HG03439 (cell line): ENCODE measurements at regions not wholly inside any gene's neighbourhood (a gene's known extent, or its start where the extent isn't known, plus 50 kb on each side); places are given as distances from the start of the nearest gene placed in this dataset.
"Not testable (repeated sequence)": the region's sequence is repeated elsewhere in the genome, so short reads cannot be mapped to it uniquely, and the experiment has no call there.

Experiments used
- ATAC-seq: cut with Tn5 transposase; IDR thresholded peaks from one replicate; pipeline ENCODE4 v1.9.1; 2021; ENCODE audit warnings: mild to moderate bottlenecking, moderate library complexity; ENCODE audit not compliant: unreplicated experiment

DNA sequence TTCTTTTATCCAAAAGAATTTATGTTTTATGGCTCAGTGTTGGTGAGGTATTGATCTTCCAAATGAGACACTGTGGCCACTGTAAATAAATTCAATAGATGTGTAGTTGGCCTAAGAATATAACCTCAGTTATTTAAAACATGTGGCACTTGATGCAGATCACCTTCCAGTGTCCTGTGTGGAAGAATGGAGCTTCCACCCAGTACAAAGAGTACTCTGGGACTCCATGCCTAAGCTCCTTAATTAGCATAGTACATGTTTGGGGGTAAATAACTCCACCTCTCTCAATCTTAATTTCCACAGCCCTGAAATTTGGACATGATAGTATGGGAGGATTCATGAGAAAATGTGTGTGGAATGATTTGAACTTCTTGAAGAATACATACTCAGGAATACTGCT lies 105.7 kb downstream of the SPDYE17 start:
- not testable (repeated sequence) for ATAC-seq

DNA sequence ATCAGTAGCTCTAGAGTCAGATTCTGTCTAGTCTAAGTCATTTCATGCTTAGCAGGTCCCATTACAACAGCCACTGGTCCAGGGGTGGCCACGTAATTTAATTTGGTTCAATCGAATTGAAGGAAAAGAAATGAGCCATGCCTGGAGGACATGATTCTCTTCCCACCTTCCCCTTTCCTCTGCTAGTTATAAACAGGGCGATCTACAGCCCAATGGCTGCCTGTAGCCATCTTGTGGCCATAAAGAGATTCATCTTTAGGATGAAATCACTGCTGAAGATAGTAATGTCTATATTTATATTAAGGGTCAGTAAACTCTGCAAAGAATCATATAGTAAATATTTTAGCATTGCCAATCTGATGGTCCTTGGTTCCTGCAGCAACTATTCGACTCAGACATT lies 107.4 kb downstream of the SPDYE17 start:
- ATAC-seq = not testable (repeated sequence)

DNA sequence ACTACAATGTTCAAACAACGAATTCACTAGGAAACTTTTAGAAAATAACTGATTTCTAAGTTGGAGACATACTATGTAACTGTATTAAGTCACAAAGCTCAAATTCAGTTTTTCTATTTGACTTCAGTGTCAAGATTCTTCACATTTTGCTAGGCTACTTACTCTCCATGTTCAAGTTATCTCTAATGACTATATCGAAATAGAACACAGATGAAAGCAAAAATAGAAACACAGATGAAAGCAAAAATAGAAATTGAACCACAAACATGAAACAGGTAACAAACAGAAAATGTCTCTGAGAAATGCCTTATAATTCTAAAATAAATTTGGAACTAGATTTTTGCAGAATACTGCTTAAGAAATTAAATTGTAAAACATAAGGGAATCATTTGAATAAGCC lies 113.5 kb downstream of the SPDYE17 start:
- ATAC-seq = not testable (repeated sequence)

DNA sequence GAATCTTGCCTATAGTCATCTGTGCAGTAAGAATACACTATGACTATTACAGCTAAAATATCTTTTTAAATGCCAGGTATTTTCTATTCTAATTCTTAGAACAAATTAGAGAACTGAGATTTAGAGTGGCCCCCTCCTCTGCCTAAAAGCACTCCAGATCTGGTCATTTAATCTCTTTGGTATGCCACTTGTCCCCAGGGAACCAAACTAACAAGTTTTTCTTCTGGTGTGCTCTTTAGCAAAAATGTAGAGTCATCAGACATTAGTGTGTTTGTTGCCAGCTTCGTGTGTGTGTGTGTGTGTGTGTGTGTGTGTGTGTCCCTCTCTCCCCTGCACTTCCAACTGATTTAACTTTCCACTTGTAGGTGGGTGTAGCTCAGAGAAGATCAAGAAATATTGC lies 117.8 kb downstream of the SPDYE17 start:
- not testable (repeated sequence) for ATAC-seq

DNA sequence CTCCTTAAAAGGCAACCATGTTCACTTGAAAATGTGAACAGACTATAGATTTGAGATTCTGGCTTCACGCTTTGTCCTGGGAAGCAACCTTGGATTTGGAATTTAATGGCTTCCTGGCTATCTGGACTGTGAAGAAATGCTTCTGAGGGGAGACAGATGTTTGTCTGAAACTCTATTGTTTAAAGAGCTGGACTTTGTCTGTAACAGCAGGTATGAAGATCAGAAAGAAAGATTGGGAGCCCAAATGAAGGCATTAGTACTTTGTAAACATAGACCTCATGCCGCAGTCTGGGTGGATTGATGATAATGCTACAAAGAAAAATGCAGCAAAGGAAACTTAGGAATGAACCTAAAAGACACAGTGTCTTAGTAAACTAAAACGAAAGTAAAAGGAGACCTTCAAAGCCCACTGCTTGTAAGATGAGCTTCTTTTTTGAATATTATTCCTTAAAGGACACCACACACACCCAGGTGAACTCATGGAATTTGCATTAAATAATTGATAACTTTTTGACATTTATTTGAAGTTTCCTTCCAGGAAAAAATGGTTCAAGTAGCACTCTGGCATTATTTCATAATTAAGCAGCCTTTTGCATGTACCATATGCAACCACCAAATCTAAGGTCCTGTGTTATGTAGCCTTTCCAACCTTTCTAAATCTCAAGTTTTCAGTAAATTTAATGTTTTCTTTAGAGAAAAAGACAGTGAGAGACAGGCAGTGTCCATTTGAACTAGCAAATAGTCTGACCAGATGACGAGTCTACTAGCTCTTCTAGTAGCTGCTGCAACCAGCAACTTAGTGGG lies 119.9 kb downstream of the SPDYE17 start:
- not testable (repeated sequence) for ATAC-seq

DNA sequence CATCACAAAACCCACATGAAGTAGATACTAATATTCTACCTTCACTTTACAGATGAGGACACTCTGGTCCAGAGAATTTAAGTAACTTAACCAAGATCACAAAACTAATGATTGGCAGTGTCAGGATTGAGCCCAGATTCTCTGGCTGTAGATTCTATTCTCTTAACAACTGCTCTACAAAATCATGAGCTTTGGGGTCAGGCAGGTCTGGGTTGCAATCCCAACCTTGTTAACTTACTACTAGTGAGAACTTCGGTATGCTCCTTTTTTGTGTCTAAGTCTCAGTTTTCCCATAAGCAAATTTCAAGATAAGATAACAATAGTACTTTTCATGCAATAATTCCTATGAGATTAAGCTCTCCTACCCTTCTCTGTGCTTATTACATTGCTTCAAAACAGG lies 127.5 kb downstream of the SPDYE17 start:
- ATAC-seq = not testable (repeated sequence)

DNA sequence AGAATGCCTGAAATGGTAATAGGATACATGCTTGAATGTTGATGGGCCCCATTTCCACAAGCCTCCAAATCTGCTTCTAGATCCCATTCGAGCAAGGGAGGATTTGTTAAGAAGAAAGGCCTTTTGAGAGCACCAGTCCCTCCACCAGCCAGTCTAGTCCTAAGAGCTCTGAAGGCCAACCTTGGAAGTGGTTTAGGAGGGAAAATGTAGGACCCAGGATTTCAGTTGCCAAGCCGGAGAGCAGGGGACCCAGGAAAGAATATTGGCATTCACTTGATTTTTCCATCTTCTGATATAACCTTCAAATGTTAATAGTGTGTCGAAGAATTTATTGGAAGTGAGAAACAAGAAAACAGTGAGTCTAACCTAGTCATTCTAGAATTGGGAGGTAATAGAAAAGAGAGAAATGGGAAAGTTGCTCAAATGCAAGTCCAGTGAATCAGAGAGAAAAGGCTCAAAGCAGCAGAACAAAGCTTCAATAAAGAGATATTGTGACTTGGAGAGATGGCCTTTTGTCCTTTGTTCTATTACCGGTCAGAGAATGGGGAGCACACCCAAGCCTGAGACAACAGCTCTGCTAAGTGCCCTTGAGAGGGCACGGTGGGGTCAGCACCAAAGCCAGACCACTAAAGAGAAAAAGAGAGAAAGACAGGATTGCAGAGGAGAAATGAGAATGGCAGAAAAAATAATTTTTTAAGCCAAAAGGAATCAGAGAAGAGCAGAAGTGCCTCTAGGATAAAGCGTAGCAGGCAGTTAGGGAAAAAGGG lies 130.0 kb downstream of the SPDYE17 start:
- ATAC-seq = not testable (repeated sequence)

DNA sequence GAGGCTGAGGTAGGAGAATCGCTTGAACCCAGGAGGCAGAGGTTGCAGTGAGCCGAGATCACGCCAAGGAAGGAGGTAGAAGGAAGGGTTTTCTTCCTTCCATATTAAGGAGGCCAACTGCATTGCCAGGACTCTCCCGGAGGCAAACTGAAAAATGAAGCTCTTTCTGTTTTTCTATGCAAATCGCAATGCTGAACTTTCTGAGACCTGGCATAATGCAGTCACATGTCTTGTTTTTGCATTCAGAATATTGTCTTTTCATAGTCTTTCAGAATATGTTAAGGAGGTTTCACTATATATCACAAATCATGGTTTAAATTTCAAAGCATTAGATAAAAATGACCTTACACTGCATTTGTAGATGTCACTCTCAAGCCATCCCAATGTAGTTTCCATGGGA lies 133.4 kb downstream of the SPDYE17 start:
- not testable (repeated sequence) for ATAC-seq

DNA sequence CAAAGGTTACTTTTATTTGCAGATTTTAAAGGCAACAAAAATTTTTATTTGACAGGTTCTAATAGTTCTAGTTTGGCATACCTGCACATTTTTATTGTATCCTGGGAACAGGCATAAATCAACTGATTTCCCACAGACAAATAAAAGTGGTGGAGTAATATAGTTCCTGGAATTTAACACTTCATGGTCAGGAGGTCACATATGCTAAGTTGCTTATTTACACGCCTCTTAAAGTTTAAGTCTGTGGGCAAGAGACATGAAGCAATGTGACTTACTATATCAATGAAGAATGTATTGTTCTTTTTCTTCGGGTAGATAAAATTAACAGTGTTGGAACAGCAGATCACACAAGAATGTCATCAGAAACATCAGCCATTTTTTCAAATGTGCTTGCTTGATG lies 135.2 kb downstream of the SPDYE17 start:
- not testable (repeated sequence) for ATAC-seq

DNA sequence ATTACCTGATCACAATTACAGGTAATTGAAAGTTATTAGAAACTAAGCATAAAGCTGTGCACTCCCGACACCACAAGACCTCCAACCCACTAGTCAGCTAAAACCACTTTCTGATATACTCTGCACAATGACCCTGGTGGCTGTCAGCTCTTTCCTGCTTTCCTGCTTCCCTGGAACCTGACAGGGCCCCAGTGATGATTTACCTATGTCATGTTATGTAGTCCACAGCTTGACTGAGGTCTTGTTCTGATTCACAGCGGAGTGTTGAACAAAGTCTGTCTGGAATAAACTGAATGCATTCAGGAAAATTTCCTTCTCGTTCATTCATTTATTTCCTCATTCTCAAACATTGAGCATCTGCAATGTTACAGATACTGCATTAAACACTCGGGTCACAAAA lies 136.5 kb downstream of the SPDYE17 start:
- ATAC-seq = not testable (repeated sequence)

DNA sequence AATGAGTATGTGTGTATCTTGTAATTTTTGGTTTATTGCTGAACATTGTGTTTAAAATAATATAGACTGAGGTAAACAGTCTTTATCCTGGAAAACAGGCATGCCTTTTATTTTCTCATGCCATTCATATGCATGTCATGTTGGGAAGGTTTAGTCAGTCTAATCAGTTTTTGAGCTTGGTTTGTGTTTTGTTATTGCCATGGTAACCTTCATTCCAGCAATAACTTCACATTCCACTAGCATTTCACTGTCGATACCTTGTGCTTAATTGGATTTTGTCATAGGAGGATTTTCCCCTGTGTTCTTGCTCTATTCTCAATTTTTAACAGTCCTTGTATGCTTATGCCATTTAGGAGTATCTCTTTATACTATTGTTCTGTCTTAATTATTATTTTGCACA lies 140.4 kb downstream of the SPDYE17 start:
- ATAC-seq = not testable (repeated sequence)

DNA sequence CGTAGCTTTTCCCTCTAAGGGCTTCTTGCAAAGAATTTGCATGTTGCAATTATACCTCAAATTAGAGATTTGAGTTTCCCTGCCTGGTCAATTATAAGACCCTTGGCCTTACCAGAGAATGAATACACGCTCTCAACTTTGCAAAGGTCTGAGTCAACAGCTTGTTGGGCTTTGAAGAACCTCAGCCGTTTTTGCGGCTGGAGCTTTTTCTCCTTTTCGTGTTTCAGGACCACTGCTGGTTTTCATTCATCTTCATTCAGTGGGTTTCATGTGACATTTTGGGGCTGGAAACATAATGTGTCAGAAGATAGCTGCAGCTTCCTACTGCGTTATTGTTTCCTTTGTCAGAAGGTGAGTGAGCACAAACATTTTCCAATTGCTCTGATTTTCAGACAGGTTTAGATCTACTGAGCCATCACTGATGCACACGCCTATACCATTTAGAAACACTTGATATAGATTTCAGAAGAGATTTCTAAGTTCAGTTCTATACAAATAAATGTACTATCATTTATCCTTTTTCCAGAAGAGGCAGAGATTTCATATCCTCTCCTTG lies 152.3 kb downstream of the SPDYE17 start:
- not testable (repeated sequence) for ATAC-seq

DNA sequence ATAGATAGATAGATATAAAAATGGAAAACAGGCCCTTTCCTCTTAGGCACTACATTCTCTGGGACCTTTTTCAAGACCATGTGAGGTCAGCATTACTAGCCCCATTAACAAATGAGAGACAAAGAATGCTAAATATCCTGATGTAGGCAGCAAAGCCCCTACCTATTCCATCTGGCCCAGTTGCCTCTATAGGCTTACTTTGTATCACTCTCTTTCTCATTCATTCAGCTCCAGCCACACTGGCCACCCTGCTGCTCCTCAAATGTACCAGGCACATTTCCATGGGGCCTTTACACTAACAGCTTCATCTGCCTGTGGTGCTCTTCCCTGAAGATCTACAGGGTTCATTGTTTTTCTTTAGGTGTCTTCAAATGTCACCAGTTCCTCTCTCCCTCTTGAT lies 156.4 kb downstream of the SPDYE17 start:
- not testable (repeated sequence) for ATAC-seq

DNA sequence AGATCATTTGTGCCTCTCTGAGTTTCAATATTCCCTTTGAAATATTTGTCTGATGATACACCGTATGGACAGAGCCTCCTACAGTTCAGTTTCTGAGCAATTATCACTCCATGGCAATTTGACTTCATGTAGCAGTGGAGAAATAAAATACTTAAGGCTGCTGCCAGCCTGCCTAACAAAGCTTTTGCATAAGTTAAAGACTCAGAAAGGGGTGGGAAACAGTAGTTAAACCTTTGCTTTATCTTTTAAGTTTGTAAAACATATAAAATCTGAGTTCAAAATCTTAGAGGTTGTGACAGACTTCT lies 161.7 kb downstream of the SPDYE17 start:
- not testable (repeated sequence) for ATAC-seq

DNA sequence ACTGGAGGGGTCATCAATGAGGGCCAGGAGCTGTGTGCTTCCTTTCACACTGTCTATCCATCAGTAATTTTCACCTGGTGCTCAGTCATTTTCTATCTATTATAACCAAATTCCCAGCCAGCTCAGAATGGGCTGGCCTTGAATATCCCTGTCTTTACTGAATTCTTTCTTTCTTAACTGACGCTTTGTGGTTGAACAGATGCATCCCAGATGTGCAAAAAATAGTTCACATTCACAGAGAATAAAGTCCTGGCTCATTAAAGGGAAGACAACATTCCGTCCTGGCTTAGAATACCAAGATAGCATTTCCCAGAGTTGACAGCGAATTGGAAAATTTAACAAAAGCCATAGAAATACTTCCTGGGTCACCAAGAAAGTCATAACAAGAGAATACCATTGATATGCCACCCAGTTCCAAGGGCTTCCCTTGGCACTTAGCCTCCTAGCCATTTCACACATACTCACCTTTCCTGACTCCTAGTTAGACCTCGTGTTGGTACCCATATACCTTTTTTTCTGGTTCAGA lies 164.7 kb downstream of the SPDYE17 start:
- not testable (repeated sequence) for ATAC-seq

DNA sequence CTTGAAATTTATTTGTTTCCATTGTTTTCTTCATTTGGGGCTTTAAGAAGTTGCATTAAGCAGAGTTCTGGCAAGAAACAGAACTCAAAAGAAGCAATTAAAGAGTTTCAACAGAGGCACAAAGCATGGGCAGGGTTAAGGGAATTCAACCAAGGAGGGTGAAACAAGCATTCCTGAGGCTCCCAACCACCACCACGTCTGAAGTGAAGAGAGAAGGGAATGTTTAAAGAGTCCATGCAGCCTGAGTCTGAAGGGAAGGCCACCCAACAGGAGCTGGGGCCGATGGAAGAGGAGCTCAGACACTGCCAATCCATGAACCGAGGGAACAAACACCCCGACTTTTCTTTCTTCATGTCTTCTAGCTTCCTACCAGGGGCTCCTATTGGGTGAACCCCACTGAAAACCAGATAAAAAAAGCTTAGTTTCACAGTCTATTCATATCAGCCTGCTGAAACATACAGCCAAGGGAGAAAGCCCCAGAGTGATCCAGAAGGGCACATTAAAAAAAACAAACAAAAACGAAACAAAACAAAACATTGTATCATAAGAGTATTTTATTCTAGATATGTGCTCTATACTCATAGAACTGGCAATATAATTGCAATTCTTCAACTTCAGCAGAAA lies 168.9 kb downstream of the SPDYE17 start:
- ATAC-seq = not testable (repeated sequence)

DNA sequence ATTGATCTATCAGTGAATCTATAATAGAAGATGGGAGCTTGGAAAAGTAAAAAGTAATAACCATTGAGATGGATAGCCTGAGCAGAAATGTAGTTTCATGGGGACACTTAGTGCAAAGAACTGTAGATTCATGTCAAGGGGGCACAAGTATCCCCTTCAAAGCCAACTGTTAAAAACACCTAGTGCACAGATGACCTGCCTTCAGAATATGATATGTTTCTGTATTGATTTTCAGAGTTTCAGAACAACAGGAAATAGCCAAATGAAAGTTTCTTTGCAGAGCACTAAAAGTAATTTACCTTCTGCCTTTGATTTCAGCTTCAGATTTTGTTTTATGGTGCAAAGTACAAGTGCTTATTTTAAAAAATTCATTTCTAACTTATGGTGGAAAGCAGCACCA lies 169.9 kb downstream of the SPDYE17 start:
- not testable (repeated sequence) for ATAC-seq

DNA sequence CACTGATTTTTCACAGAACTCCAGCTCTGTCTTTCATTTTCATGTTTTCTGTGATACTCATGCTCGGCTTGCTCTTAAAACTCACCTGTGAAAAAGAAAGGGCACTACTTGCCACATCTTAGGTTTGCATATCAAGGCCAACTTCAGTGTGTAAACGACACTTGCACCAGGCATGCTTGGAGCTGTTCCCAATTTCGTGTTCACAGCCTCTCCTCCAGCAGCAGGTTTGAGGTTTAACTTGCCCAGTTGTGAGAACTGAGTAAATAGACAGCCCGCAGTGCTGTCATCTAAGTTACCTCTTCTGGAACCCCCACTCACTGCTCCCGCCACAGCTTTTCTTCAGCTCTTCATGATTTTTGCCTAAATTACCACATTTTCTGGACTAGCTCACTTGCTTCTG lies 172.2 kb downstream of the SPDYE17 start:
- ATAC-seq = not testable (repeated sequence)

DNA sequence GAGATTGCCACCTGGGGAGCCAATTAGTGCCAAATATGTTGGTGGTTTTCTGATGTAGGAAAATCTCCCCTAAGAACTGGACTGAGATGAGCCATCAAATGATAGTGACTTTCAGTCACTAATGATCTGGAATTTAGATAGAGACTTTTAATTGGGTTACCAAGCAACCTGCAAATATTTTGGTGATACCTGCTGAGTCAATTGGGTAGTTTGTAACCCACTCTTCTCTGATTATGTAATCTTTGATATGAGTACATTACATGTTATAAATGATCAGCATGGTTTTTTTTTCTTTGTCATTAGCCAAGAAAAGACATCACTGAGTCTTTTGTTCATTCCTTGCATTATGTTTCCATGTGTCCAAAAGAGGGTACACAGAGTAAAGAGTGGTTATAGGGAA lies 177.5 kb downstream of the SPDYE17 start:
- not testable (repeated sequence) for ATAC-seq

DNA sequence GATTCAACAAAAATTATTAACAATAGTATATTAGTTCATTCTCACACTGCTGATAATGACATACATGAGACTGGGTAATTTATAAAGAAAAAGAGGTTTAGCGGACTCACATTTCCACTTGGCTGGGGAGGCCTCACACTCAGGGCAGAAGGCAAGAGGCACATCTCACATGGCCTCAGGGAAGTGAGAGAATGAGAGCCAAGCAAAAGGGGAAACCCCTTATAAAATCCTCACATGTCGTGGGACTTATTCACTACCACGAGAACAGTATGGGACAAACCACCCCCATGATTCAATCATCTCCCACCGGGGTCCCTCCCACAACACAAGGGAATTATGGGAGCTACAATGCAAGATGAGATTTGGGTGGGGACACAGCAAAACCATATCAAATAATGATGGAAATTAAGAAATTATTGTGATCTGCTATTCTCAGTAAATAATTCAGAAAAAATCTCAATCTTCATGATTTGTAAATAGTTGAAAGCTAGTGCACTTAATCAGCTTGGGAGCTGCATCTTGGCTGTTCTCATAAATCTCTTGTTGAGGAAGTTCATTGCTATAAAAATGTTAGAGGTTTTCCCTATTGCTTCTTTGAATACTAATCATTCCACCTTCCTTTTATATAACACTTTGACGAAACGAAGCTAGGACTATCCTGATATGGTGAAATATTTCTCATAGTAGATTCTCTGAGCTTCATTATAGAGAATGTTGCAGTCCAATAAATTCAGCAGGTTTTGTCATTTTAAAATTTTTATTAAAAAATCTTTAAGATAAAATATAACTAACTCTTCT lies 179.2 kb downstream of the SPDYE17 start:
- ATAC-seq = not testable (repeated sequence)
